ENCODE measurements at regions not wholly inside any gene's neighbourhood (a gene's known extent, or its start where the extent isn't known, plus 50 kb on each side); places are given as distances from the start of the nearest gene placed in this dataset.
"Not testable (repeated sequence)": the region's sequence is repeated elsewhere in the genome, so short reads cannot be mapped to it uniquely, and the experiment has no call there.

DNA sequence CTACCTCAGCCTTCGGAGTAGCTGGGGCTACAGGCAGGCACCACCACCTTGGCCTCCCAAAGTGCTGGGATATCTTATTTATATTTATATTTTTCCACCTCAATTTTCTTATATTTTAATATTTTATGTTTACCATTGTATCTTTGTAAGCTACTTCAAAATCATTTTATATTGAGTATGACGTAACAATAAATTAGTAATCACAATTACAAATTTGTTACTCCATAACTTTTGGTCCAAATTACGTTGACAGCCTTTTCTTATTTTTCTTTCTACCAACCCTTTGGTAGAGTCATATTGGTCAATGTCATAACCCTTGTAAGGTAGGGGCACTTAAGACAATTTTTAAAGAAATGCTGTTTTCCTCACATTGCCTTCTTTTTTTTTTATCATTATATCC is 104.0 kb upstream of the H2AZ1 start:
- intact Hi-C loops (cut with DNase I), result no loop called here

GRCh38 chr4:100049872-100050271 is 99.8 kb upstream of the H2AZ1 start:
- intact Hi-C loops (cut with DNase I), result no loop called here
- DNase-seq (no peak), ATAC-seq (ENCODE audit: poor library complexity) (no peak)

More for the DNA sequence above, 104.0 kb upstream of the H2AZ1 start:
- DNase-seq, result no peak
- ATAC-seq (ENCODE audit: poor library complexity), result no peak

- ATAC-seq (ENCODE audit: poor library complexity) (no peak), DNase-seq (no peak)
Measured at GRCh38 chr4:100042711-100043110, 92.6 kb upstream of the H2AZ1 start.

DNA sequence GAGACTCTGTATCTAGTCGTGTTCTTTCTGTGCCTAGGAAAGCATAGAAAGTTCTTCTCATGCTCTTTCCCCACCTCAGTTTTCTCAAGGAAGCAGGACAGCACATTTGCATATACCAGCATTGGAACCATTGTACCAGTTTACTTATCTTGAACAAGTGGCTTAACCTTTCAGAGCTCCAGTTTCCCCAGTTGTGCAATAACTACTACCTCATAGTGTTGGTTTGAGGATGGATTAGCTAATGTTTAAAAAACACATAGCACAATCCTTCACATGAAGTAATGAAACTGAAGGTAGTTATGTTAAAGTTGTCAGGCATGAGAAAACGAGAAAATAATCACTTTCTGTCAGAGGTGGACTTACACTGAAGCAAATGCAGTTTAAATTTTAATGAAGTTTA is 92.2 kb upstream of the H2AZ1 start:
- intact Hi-C loops (cut with DNase I), result no loop called here
- DNase-seq (no peak), ATAC-seq (ENCODE audit: poor library complexity) (no peak)

More at GRCh38 chr4:100042711-100043110, 92.6 kb upstream of the H2AZ1 start:
- intact Hi-C loops (cut with DNase I), result no loop called here

DNA sequence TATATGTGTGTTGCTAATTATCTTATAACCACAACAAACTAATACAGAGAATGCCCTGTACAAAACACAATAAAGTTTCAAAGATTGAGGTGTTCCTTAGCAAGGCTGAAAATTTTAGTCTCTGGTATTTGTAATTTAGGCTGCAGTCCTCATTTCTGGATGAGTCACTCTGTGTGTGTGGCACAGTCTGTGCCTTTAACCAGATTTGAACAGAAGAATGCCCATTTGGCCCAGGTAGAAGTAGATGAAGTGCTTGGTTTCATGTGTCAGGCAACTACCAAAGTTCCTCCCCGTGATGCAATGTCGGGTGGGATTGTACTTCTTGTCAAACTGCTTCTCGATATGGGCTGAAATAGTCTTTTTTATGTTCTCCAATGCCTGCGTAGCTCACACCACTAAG is 91.6 kb upstream of the H2AZ1 start:
- DNase-seq (no peak), ATAC-seq (ENCODE audit: poor library complexity) (no peak)
- intact Hi-C loops (cut with DNase I), result no loop called here

- DNase-seq (no peak), ATAC-seq (ENCODE audit: poor library complexity) (no peak)
- intact Hi-C loops (cut with DNase I), result no loop called here
Measured at GRCh38 chr4:100034023-100034664, 84.1 kb upstream of the H2AZ1 start.

- intact Hi-C loops (cut with DNase I), result no loop called here
- ATAC-seq (ENCODE audit: poor library complexity) (no peak), DNase-seq (no peak)
Measured at GRCh38 chr4:100026066-100026465, 76.0 kb upstream of the H2AZ1 start.

- ATAC-seq (ENCODE audit: poor library complexity), result no peak
- no peak for DNase-seq
- intact Hi-C loops (cut with DNase I), result no loop called here
Measured at GRCh38 chr4:100023800-100024199, 73.7 kb upstream of the H2AZ1 start.

- no peak for DNase-seq
- intact Hi-C loops (cut with DNase I), result no loop called here
Measured at GRCh38 chr4:100022792-100023222, 72.7 kb upstream of the H2AZ1 start.

DNA sequence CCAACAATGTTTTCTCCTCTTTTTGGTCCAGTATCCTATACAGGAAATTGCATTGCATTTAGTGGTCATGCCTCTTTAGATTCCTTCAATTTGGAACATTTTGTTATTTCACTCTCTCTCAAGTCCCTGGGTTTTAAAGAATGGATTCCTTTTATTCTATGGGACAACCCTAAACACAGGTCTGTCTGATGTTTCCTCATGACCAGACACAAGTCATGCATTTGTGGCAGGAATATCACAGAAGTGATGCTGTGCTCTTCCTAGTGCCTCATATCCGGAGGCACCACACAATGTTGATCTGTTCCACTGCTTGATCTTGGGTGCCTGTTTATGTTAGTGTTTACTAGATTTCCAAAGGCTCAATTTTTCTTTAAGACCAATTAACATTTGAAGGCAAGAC is 69.7 kb upstream of the H2AZ1 start:
- intact Hi-C loops (cut with DNase I), result no loop called here
- no peak for ATAC-seq (ENCODE audit: poor library complexity)
- no peak for DNase-seq

More at GRCh38 chr4:100022792-100023222, 72.7 kb upstream of the H2AZ1 start:
- no peak for ATAC-seq (ENCODE audit: poor library complexity)

DNA sequence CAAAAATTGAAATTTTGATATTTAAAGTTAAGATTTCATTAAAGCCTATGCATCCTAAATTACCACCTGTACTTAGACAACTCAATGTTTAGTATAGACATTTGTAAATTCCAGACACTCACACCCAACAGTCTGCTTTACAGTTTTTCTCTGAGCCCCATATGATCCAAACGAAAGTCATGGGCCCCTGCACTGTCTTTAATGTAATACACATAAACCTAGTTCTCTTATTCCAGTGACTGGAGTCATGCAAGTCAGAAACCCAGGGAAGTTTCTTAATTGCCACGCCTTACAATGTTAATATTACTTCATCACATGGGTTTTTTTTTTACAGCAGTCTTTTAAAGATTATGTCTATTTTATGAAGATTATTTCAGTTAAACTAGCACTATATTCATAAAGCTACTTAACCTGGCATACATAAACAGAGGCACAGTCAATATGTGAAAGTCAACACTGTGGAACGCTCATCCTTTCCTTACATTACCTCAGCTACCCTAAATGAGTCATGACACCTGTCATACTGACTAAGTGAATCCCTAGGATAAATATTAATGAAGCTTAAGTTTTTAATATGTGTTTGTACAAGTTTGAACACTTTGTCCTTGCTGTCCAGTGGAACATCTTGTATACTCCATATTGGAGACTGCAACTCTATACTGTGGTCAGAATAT is 67.7 kb upstream of the H2AZ1 start:
- intact Hi-C loops (cut with DNase I), result no loop called here
- no peak for DNase-seq
- no peak for ATAC-seq (ENCODE audit: poor library complexity)

- intact Hi-C loops (cut with DNase I), result no loop called here
- no peak for DNase-seq
Measured at GRCh38 chr4:100016191-100016590, 66.1 kb upstream of the H2AZ1 start.

DNA sequence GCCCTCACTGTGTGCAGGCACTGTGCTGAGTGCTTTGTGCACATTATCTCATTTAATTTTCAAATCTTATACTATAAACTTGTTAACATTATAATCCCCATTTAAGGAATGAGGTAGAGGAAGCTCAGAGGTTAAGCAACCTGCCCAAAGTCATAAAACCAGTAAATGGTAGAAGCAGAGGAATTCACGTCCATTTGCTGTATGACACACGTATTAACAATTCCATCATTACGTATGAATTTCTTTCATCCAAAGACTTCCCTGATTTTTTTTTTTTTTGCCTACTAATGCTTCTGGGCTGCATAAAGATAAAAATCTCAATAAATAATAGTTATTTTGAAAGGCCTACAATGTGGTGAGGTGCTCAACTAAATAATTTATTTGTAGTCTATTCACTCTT is 64.5 kb upstream of the H2AZ1 start:
- DNase-seq, result no peak
- intact Hi-C loops (cut with DNase I), result no loop called here
- no peak for ATAC-seq (ENCODE audit: poor library complexity)

More at GRCh38 chr4:100016191-100016590, 66.1 kb upstream of the H2AZ1 start:
- no peak for ATAC-seq (ENCODE audit: poor library complexity)

DNA sequence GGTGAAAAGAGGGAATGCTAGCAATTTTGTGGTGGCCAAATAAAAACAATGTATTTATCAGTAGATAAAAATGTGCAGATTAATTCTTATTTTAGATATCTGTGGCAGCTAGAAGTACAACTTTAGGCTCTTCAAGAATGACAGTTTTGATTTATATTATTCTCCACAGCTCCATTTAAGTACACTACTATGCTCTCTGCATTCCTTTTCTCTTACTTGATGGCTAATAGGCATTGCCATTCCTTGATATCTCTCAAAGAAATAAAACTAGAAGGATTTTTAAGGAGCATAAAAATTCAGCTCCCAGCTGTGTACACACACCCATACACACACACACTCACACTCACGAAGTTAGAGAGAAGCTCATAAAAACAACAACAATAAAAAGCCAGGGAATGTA is 59.4 kb upstream of the H2AZ1 start:
- DNase-seq (no peak), ATAC-seq (ENCODE audit: poor library complexity) (no peak)
- intact Hi-C loops (cut with DNase I), result no loop called here

- no peak for ATAC-seq (ENCODE audit: poor library complexity)
- intact Hi-C loops (cut with DNase I), result no loop called here
Measured at GRCh38 chr4:100008048-100008447, 58.0 kb upstream of the H2AZ1 start.

DNA sequence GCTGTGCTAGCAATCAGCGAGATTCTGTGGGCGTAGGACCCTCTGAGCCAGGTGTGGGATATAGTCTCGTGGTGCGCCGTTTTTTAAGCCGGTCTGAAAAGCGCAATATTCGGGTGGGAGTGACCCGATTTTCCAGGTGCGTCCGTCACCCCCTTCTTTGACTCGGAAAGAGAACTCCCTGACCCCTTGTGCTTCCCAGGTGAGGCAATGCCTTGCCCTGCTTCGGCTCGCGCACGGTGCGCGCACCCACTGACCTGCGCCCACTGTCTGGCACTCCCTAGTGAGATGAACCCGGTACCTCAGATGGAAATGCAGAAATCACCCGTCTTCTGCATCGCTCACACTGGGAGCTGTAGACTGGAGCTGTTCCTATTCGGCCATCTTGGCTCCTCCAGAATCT is 56.1 kb upstream of the H2AZ1 start:
- intact Hi-C loops (cut with DNase I); DNase-seq; ATAC-seq (ENCODE audit: poor library complexity): not testable (repeated sequence)

More at GRCh38 chr4:100008048-100008447, 58.0 kb upstream of the H2AZ1 start:
- DNase-seq, result no peak

All from Right ventricle myocardium superior (tissue), 1 donor.